NCI-H2081 (cell line): ENCODE measurements at regions not wholly inside any gene's neighbourhood (a gene's known extent, or its start where the extent isn't known, plus 50 kb on each side); places are given as distances from the start of the nearest gene placed in this dataset.
"Not testable (repeated sequence)": the region's sequence is repeated elsewhere in the genome, so short reads cannot be mapped to it uniquely, and the experiment has no call there.

Source experiments
- DNase-seq, 2 experiments: peaks; one replicate each; lab custom pipeline; 2025; lab: John Stamatoyannopoulos, UW

DNA sequence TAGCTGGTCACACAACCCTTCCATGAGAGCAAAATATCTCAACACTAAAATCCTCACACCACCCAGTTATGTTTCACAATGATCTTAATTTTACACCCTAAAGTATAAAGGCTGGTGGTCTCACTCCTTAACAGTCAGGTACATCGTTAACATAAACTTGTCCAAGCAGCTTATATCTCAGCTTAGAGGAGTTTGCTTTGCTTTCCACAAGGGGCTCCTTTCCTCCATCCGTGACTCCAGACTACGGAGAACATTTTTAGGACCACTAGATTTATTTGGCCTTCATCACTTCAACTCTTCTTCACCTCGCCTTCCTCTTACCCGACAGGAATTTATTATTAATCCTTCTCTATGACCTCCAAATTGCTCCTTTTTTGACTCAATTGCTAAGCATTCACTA, 1014.1 kb upstream of the NUDT12 start:
- no peak for DNase-seq

DNA sequence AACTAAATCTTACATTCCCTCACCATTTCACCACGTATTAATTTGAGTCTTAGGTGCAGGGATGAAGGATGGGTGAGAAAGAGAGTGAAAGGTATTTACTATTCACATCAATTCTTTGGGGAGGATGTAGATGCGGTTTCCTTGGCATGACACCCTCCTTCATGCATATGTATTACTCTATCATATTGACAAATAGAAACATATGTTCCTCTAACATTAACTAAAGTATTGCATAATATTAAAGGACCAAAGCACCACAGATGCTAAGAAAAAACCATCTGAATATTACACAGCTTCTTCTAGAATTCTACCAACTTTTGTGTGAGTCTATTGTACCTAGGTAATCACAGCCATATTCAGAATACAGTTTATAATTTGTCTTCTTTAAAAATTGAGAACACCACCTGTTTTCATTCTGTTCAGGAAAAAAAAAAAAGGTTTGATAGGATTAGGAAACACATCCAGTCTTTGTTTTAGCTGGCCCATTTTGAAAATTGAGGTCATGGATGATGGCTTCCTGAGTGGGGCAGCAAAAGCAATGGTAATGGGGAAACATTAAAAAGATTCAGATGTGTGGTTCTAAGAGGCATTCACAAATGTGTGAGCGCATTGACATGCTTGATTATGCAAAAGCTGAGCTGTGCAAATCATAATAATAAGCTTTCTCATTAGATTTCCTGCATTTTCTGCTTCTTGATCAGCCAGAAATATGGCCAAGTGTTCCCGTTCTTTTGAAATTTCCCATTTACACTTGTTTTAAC, 1011.5 kb upstream of the NUDT12 start:
- DNase-seq, result peak in 1 of 2 experiments; percentile 2

DNA sequence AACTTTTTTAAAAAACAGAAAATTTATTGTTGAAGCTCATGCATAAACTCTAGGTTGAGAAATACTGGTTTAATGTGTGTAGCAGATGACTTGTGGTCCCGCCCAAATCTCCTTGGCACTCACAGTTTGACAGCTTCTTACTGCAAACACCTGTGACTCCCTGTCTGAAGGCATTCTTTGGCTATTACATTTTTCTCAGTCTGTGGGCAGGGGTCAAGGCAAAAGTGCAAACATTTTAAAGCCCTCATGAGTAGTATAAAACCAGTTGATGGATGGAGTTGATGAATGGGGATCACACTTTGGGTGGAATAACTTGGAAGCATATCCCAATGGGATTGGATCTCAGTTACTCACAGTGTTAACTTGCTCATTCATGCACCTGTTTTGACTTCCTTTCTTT, 1007.0 kb upstream of the NUDT12 start:
- no peak for DNase-seq

GRCh38 chr5:104564530-104564929, 1001.9 kb upstream of the NUDT12 start:
- peak in 1 of 2 experiments; percentile 14 for DNase-seq

DNA sequence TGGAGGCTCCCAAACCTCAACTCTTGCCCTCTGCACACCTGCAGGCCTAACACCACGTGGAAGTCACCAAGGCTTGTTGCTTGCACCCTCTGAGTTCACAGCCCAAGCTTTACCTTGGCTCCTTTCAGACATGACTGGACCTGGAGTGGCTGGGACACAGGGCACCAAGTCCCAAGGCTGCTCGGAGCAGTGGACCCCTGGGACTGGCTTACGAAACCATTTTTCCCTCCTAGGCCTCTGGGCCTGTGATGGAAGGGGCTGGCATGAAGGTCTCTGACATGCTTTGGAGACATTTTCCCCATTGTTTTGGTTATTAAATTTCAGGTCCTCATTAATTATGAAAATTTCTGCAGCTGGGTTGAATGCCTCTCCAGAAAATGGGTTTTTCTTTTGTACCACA, 994.4 kb upstream of the NUDT12 start:
- DNase-seq, result no peak

- no peak for DNase-seq
Observed at GRCh38 chr5:104551628-104552027, 989.0 kb upstream of the NUDT12 start.

DNA sequence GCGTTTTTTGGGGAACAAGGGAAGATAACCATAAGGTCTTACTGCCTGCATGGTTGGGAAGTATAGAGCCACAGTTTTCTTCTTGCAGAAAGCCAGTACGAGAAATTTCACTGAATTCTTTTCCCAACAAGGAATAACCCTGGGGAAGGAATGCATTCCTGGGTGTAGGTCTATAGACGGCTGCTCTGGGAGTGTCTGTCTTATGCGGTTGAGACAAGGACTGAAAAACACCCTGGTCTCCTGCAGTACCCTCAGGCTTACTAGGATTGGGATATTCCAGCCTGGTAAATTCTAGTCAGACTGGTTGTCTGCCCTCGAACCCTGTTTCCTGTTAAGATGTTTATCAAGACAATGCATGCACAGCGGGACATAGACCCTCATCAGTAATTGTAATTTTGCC, 984.3 kb upstream of the NUDT12 start:
- not testable (repeated sequence) for DNase-seq

DNA sequence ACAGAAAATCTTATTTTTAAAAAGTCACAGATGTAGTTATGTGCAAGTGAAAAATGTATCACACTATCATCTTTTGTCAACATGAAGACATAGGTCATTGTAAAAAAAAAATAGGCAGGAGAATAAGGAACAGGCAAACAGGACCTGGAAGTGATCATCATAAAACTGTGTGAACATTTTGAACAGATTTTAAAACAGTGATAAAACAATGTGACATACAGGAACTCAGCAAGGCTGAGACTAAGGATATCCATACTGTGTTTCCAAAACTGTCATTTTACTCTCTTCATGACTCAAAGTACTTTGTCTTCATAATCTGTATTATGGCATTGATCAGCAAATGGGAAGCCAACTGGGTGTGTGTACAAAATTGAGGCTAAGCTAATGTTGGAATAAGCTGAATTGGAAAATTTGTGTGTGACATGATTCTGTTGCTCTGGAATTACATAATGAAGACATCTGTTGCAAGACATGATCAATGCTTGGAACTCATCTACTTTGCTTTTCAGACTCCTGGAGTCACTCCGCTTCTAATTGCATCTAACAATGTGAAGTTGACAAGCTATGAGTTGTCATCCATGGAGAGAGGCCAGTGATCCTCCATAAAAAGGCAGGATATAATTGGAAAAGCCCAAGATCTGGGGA, 978.7 kb upstream of the NUDT12 start:
- no peak for DNase-seq

GRCh38 chr5:104540448-104540847, 977.9 kb upstream of the NUDT12 start:
- peak in 1 of 2 experiments; percentile 0 for DNase-seq

DNA sequence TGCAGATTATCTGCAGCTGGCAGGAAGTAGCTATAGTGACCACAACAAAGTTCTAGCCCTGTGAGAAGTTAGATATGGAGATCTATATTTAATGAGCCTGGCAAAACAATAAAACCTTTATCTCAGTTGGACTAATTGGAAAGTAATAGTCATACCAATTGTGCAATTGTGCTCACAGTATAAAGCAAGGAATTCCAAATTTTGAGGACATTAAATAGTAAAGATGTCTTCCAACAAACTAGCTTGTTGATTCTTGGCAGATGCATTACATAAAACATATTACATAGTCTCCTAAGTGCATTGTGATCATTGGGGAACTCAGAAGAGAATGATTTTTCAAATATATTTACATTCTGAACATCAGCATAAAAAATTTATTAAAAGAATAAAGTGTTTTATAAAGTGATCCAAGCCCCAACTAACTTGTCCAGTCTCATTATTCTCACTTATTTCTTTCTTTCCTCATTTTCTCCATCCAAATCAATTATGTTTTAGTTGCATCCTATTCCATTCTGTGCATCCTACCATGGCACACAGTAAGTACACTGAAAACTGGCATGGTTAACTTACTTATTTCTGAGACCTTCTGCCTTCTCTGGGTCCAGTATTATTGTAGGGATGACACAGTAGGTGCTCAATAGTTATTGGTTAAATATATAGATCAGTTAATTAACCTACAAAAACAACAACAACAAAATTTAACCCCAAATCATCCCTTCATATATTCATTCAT, 977.2 kb upstream of the NUDT12 start:
- no peak for DNase-seq

- no peak for DNase-seq
Observed at GRCh38 chr5:104538734-104539133, 976.1 kb upstream of the NUDT12 start.

- DNase-seq, result no peak
Observed at GRCh38 chr5:104533498-104533897, 970.9 kb upstream of the NUDT12 start.

- DNase-seq, result no peak
Observed at GRCh38 chr5:104526866-104527265, 964.3 kb upstream of the NUDT12 start.

GRCh38 chr5:104513640-104514072, 951.1 kb upstream of the NUDT12 start:
- no peak for DNase-seq

- no peak for DNase-seq
Observed at GRCh38 chr5:104513121-104513602, 950.6 kb upstream of the NUDT12 start.

- no peak for DNase-seq
Observed at GRCh38 chr5:104512063-104512825, 949.7 kb upstream of the NUDT12 start.

- no peak for DNase-seq
Observed at GRCh38 chr5:104498281-104498680, 935.7 kb upstream of the NUDT12 start.

- DNase-seq, result no peak
Observed at GRCh38 chr5:104494083-104494482, 931.5 kb upstream of the NUDT12 start.

GRCh38 chr5:104472811-104473210, 910.2 kb upstream of the NUDT12 start:
- DNase-seq, result no peak

- peak; percentile 27 to 73 for DNase-seq
Observed at GRCh38 chr5:104456122-104456521, 893.5 kb upstream of the NUDT12 start.

GRCh38 chr5:104452550-104452949, 890.0 kb upstream of the NUDT12 start:
- no peak for DNase-seq

DNA sequence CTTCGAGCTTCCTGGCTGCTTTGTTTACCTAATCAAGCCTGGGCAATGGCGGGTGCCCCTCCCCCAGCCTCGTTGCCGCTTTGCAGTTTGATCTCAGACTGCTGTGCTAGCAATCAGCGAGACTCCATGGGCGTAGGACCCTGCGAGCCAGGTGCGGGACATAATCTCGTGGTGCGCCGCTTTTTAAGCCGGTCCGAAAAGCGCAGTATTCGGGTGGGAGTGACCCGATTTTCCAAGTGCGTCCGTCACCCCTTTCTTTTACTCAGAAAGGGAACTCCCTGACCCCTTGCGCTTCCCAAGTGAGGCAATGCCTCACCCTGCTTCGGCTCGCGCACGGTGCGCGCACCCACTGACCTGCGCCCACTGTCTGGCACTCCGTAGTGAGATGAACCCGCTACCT, 889.3 kb upstream of the NUDT12 start:
- DNase-seq, result not testable (repeated sequence)
